Esophagus squamous epithelium (tissue), 5 donors: ENCODE measurements at regions not wholly inside any gene's neighbourhood (a gene's known extent, or its start where the extent isn't known, plus 50 kb on each side); places are given as distances from the start of the nearest gene placed in this dataset.

ENCODE experiments used
- DNase-seq: peaks from one replicate; lab custom pipeline; 2025; lab: John Stamatoyannopoulos, UW
- H3K27ac ChIP-seq, 4 donors: fragments of 200-600 bp; sonication (generic); one replicate each; pipeline ENCODE4 v1.5.1; 2016 to 2019; ENCODE audit warnings: mild to moderate bottlenecking in 1 of 4
- H3K27me3 ChIP-seq, 4 donors: fragments of 200-600 bp; sonication (generic); 1 replicate in 3 of 4; 2 replicates in 1 of 4; pipeline versions ENCODE4 v1.5.1 to v1.6.0; 2017 to 2021; ENCODE audit warnings: antibody characterized with exemption in 1 of 4
- H3K36me3 ChIP-seq, 3 donors: fragments of 200-600 bp; sonication (generic); one replicate each; pipeline ENCODE4 v1.5.1; 2016 to 2019
- H3K4me1 ChIP-seq, 3 donors: fragments of 200-600 bp; sonication (generic); one replicate each; pipeline ENCODE4 v1.5.1; 2017 to 2019
- H3K4me3 ChIP-seq, 4 donors: fragments of 200-600 bp; sonication (generic); 1 replicate in 3 of 4; 2 replicates in 1 of 4; pipeline ENCODE4 v1.5.1; 2016 to 2019; ENCODE audit warnings: mild to moderate bottlenecking in 2 of 4, moderate library complexity in 1 of 4
- H3K9me3 ChIP-seq, 3 donors: fragments of 200-600 bp; sonication (generic); one replicate each; pipeline ENCODE4 v1.5.1; 2016 to 2019
- CTCF ChIP-seq, 6 experiments: fragments of 450-650 bp in 4 of 6; fragments of 200-600 bp in 2 of 6; sonication (generic) in 2 of 6; IDR thresholded peaks; one replicate each; pipeline ENCODE4 v1.5.1; 2016 to 2019; ENCODE audit warnings: antibody characterized with exemption in 6 of 6, mild to moderate bottlenecking in 4 of 6, moderate library complexity in 4 of 6
- POLR2A ChIP-seq, 4 donors: fragments of 450-650 bp; IDR thresholded peaks; one replicate each; pipeline ENCODE4 v1.6.1; 2017; ENCODE audit warnings: antibody characterized with exemption in 4 of 4, mild to moderate bottlenecking in 4 of 4, moderate library complexity in 3 of 4
- WGBS, 2 donors: methylation state at CpG; one replicate each; pipeline ENCODE4 v1.1.5; 2018; 5-methylcytosine and 5-hydroxymethylcytosine counted together
- intact Hi-C: fragments of 100-400 bp; cut with DNase I; formaldehyde crosslinking; loops from one replicate; pipeline ENCODE4 v1.15.0; 2022
- donor health status: DM: yes; HTN: yes; CAD: no.

GRCh38 chrX:5549512-5549911 is 679.2 kb downstream of the NLGN4X start:
- intact Hi-C loops = no loop called here
- H3K27ac ChIP-seq = no peak overlapping the region
- H3K4me3 ChIP-seq = no peak overlapping the region
- 18 to 31% methylated on average over 2 of the region's 2 CpGs for WGBS, 2 donors
- no peaks in the 10 kb centered on the region for H3K4me1 ChIP-seq
- H3K27me3 ChIP-seq = no peaks in the 10 kb centered on the region
- TF ChIP-seq POLR2A (IDR thresholded peaks at IDR 0.05) (no peak), CTCF (IDR thresholded peaks at IDR 0.05) (no peak)
- no peaks in the 10 kb centered on the region for H3K36me3 ChIP-seq
- no peaks in the 10 kb centered on the region for H3K9me3 ChIP-seq
- no peak for DNase-seq

- WGBS, 2 donors = 66 to 79% methylated on average over 3 to 6 of the region's 6 CpGs
These were observed 691.6 kb downstream of the NLGN4X start for GRCh38 chrX:5537098-5537497.

GRCh38 chrX:5536261-5536660 is 692.4 kb downstream of the NLGN4X start:
- no peak for DNase-seq
- H3K4me3 ChIP-seq = no peak overlapping the region
- H3K4me1 ChIP-seq = no peaks in the 10 kb centered on the region
- 74 to 77% methylated on average over 3 of the region's 3 CpGs for WGBS, 2 donors
- no peaks in the 10 kb centered on the region for H3K9me3 ChIP-seq
- no peak for TF ChIP-seq CTCF (IDR thresholded peaks at IDR 0.05)
- intact Hi-C loops = no loop called here
- no peaks in the 10 kb centered on the region for H3K36me3 ChIP-seq
- H3K27ac ChIP-seq = no peak overlapping the region
- no peaks in the 10 kb centered on the region for H3K27me3 ChIP-seq

More at GRCh38 chrX:5537098-5537497, 691.6 kb downstream of the NLGN4X start:
- TF ChIP-seq POLR2A (IDR thresholded peaks at IDR 0.05) (no peak), CTCF (IDR thresholded peaks at IDR 0.05) (no peak)
- no peak for DNase-seq
- H3K36me3 ChIP-seq = no peaks in the 10 kb centered on the region
- no peak overlapping the region for H3K27ac ChIP-seq
- intact Hi-C loops = no loop called here
- no peak overlapping the region for H3K4me3 ChIP-seq
- H3K9me3 ChIP-seq = no peaks in the 10 kb centered on the region
- no peaks in the 10 kb centered on the region for H3K4me1 ChIP-seq
- no peaks in the 10 kb centered on the region for H3K27me3 ChIP-seq

GRCh38 chrX:5528057-5528456 is 700.6 kb downstream of the NLGN4X start:
- no peak for DNase-seq
- Histone ChIP-seq H3K4me3 (no peak overlapping the region), H3K9me3 (no peaks in the 10 kb centered on the region), H3K4me1 (no peaks in the 10 kb centered on the region), H3K27ac (no peak overlapping the region), H3K36me3 (no peaks in the 10 kb centered on the region), H3K27me3 (no peaks in the 10 kb centered on the region)
- TF ChIP-seq POLR2A (IDR thresholded peaks at IDR 0.05) (no peak), CTCF (IDR thresholded peaks at IDR 0.05) (no peak)
- intact Hi-C loops = no loop called here
- 71 to 80% methylated on average over 5 of the region's 5 CpGs for WGBS, 2 donors

- H3K4me1 ChIP-seq = no peaks in the 10 kb centered on the region
- TF ChIP-seq CTCF (IDR thresholded peaks at IDR 0.05) = no peak
- no peak for TF ChIP-seq POLR2A (IDR thresholded peaks at IDR 0.05)
- H3K36me3 ChIP-seq = no peaks in the 10 kb centered on the region
- intact Hi-C loops = no loop called here
- H3K27ac ChIP-seq = no peak overlapping the region
- H3K27me3 ChIP-seq = no peaks in the 10 kb centered on the region
- no peaks in the 10 kb centered on the region for H3K9me3 ChIP-seq
- 34 to 40% methylated on average over 2 of the region's 2 CpGs for WGBS, 2 donors
- DNase-seq = no peak
- H3K4me3 ChIP-seq = no peak overlapping the region
These were observed 702.5 kb downstream of the NLGN4X start for GRCh38 chrX:5526191-5526590.
